T-helper 9 cell (primary cell): ENCODE measurements at regions not wholly inside any gene's neighbourhood (a gene's known extent, or its start where the extent isn't known, plus 50 kb on each side); places are given as distances from the start of the nearest gene placed in this dataset.

ENCODE experiments used
- DNase-seq: peaks from one replicate; pipeline ENCODE4 v3.0.0-alpha.2; 2020

DNA sequence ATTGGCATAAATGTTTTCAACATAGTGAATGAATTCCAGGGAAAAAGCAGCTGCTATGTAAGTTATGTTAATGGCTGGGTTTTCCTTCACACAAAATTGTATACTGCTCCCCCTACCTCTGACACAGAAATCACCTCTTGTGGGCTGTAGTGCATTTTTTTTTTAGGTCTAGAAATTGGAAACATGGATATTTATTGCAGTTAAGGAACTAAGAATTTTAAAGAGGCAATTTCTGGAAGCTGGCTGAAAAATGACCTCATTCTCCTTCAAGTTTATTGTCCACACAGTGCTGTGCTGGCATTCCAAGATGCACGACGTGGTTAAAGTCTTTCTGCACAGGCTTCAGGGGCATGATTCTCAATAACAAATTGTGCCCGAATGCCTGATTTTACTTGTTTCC, 1424.2 kb downstream of the MRPL39 start:
- DNase-seq: no peak

DNA sequence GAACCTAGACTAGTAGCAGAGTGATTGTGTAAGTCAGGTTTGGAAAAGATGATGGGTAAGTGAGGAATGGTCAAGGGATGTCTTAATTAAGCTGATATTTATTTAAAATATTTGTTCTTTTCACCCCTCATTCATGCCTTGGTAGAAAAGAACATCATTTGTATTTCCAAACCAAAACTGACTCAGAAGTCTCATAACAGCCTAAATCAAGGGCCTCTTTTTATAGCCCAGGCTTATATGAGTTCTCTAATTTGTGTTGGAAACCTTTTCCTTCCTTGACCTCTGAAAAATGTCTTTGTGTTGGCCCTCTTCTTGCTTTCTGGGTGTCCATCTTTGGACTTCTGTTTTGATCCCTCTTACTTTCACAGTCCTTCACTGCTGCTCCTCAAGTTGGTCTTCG, 1428.2 kb downstream of the MRPL39 start:
- no peak for DNase-seq

GRCh38 chr21:24175106-24175505, 1432.2 kb downstream of the MRPL39 start:
- DNase-seq: no peak

GRCh38 chr21:24171736-24172135, 1435.5 kb downstream of the MRPL39 start:
- no peak for DNase-seq

- DNase-seq: no peak
Measured at GRCh38 chr21:24163539-24163938, 1443.7 kb downstream of the MRPL39 start.

GRCh38 chr21:24160528-24160927, 1446.8 kb downstream of the MRPL39 start:
- no peak for DNase-seq

GRCh38 chr21:24153137-24153536, 1454.1 kb downstream of the MRPL39 start:
- no peak for DNase-seq

DNA sequence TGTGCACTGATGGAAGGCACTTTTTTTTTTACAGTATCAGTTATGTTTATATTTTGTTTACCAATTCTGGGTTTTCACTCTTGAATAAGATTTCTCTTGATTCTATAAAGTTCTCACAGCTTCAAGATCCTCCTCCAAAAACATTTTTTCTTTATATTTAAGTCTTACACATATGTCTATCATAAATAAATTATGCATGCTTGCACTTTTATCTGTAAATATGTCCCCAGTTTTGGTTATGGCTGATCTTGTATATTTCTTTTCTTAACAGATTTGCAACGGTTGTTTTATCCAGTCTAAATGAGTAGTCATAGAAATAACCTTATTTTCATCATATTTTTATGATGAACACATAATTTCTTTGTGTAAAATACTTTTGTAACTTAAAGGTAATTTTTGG, 1456.5 kb downstream of the MRPL39 start:
- no peak for DNase-seq

DNA sequence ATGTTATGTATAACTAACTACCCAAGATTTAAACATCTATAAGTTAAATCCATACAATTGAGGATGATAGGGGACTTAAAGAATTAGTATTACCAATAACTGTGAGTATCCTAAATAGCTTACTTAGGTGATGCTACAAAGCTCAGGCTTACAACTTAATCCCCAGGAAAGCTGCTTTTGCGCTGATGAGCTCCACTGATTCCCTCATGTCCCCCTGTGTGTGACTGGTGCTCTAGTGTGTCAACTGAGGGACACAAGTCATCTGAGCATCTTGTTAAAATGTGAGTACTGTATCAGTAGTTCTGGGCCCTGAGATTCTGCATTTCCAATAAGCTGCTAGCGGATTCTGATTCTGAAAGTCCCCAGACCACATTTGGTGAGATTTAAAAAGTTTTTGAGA, 1458.8 kb downstream of the MRPL39 start:
- DNase-seq: no peak

- DNase-seq: no peak
Measured at GRCh38 chr21:24147674-24148073, 1459.6 kb downstream of the MRPL39 start.

- DNase-seq: no peak
Measured at GRCh38 chr21:24131056-24131455, 1476.2 kb downstream of the MRPL39 start.

GRCh38 chr21:24127651-24128050, 1479.6 kb downstream of the MRPL39 start:
- DNase-seq: no peak

DNA sequence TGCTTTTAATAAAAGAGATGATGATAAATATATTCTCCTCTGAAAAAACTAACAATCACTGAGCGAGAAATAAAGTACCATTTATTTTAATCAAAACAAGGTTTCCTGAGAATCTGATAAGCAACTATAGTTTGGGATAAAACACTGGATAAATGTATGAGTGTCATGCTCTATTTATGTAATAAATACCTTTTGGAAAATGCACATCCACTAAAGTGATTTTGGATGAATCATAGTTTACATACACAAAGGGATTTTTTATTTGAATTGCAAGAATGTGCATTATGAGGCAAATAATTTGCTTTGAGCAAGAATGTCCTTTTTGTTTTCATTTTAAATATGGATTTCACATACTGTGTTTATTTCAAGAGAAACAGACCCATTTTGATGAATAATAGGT, 1483.5 kb downstream of the MRPL39 start:
- no peak for DNase-seq

DNA sequence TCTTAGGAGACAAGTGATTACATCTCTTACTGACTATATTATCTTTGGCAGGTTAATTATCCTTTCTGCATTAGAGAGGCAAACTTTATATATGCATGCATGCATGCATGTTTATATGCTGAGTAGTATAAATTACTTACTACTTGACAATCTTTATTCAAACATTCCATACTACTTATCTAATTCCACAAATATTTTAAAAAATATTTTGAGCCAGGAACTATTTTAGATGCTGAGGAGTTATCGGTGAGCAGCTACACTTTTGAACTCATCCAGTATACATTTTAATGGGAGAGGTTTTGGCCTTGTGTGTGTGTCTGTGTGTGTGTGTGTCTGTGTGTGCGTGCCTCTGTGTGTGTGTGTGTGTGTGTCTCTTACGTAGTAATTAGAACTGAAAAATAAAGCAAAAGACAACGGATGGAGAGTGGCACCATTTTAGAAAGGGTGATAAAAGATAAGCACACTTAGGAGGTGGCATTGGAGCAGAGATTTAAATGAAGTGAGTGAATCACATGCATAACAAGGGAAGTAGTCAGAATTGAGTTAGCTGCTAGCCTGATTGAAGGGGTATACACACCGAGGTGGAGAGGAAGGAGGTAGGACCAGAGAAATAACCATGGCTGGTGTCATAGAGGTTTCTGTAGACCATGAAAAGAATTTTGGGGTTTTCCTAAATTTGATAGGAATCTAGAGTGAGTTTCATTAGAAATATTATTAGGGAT, 1488.4 kb downstream of the MRPL39 start:
- no peak for DNase-seq

- no peak for DNase-seq
Measured at GRCh38 chr21:24115141-24115540, 1492.1 kb downstream of the MRPL39 start.

- no peak for DNase-seq
Measured at GRCh38 chr21:24112020-24112419, 1495.3 kb downstream of the MRPL39 start.

DNA sequence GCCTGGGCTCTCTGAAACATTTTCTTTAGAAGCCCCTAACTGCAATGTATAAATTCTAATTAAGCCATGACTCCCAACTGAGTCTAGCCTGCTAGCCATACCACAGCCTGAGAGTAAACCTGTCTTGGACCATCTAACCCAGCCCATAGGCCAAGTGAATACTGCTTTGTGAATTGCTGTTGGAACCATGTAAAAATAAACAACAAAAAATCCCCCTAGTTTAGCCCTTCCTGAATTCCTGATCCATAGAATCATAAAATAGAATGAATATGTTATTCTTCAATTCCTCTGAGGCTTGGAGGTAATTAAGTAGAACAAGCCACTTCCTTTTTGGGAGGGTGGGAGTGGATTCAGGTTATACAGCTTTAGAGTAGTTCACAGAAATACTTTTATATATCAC, 1496.4 kb downstream of the MRPL39 start:
- no peak for DNase-seq

DNA sequence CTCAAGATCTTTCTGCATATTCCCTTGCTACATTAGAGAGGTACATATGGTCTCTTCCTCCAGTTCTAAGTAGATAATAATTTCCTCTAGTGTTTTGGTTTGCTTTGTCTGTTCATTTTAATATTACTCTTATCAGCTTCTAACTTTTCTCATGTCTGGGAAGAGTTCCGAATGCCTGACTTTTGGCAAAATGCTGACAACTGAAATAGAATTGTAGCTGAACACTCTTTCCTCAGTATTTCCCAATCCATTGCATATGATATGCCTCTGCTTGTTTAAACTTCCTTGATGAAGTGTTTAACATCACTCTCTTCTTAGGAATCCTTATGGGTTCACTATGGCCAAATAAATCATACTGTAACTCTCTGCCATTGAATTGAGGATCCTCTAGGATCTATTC, 1510.1 kb downstream of the MRPL39 start:
- DNase-seq: no peak

DNA sequence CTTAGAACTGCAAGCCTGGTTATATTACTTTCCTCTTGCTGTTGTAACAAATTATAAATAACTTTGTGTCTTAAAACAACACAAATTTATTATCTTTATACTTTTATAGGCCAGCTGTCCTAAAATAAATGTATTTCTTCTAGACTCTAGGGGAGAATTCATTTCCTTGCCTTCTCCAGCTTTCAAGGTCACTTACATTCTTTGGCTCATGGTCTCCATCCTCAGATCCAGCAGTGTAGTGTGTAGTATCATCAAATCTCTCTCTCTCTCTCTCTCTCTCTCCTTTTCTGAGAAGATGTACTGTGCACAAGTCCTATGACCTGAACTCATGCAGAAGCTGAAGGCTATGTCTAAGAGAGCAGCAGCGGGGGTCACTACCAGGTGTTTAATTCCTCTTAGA, 1510.6 kb downstream of the MRPL39 start:
- no peak for DNase-seq

DNA sequence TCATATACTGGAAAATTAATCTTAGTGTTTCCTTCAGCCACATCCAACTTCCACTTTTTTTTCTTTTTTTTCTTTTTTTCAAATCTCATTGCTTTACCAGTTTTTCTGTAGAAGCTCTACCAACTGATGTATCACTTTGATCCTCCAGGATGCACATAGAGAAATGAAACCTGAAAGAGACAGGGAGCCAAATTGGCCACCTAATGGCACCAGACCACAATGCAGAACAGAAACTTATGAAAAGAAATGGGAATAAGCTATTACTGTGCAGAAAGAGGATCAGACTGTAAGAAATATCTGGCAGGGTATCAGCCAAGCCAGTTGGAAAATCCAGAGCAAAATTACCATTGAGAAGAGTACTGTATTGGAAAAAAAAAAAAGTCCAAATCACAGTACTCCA, 1514.2 kb downstream of the MRPL39 start:
- no peak for DNase-seq

DNA sequence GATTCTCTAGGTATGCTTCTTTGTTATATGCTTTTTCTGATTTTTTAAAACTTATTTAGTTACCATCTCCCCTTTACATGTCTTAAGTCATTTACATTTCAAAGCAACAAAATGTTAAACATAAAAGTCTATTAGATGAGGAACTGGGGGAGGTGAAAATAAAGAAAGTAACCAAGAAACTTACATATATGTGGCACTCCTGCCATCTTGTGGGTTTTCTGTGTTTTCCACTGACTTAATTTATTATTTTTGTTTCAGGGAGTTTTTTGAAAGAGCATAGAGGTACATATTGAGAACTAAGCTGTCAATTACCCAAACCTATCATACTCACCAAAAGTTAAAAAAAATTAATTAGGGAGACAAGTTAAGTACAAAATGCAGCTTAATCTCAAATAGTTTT, 1531.1 kb downstream of the MRPL39 start:
- no peak for DNase-seq

DNA sequence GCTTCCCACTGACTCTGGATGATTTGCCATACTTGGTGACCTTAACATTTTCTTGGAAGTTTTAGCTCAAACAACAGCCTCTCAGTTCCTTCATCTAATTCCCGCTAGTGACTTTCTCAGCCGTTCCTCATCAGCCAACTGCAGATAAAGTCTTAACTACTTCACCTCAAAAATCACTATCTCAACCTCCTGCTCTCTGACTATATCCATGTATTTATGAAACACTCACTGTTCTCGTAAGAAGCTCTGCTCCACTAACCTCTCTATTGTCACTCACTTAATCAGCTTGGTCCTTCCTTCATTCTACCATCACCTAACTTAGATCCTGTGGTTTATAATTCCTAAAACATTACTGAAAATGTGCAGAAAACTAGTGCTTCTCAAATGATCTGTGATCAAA, 1551.6 kb downstream of the MRPL39 start:
- no peak for DNase-seq

GRCh38 chr21:24050231-24050630, 1557.0 kb downstream of the MRPL39 start:
- DNase-seq: no peak

- no peak for DNase-seq
Measured at GRCh38 chr21:24046829-24047443, 1560.3 kb downstream of the MRPL39 start.

DNA sequence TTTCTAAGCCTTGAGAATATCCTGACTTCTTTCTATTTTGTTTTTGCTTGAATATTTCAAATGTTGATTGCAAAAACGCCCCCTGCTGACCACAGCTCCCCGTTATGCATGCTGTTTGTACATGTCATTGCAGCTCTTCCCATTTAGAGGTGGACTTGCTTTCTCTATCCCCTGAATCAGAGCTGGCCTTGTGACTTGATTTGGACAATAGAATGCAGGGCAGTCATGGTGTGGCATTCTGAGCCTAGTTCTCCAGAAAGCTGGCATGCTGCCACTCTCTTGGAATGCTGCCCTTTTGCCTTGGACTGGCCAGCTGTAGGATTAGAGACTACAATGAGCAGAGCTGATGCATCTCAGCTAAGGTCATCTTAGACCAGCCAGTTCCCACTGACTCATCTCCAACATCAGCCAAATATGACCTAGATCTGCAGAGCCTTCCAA, 1561.5 kb downstream of the MRPL39 start:
- DNase-seq: no peak
